Tibial nerve (tissue), 3 donors: ENCODE measurements at regions not wholly inside any gene's neighbourhood (a gene's known extent, or its start where the extent isn't known, plus 50 kb on each side); places are given as distances from the start of the nearest gene placed in this dataset.
"Not testable (repeated sequence)": the region's sequence is repeated elsewhere in the genome, so short reads cannot be mapped to it uniquely, and the experiment has no call there.

Source experiments
- CTCF ChIP-seq, 5 experiments: fragments of 200-600 bp in 3 of 5; fragments of 450-650 bp in 2 of 5; sonication (generic) in 3 of 5; IDR thresholded peaks; one replicate each; pipeline ENCODE4 v1.5.1; 2016 to 2019; ENCODE audit warnings: antibody characterized with exemption in 5 of 5, mild to moderate bottlenecking in 3 of 5, moderate library complexity in 2 of 5
- POLR2A ChIP-seq, 2 donors: fragments of 450-650 bp; IDR thresholded peaks; one replicate each; pipeline ENCODE4 v1.6.1; 2017; ENCODE audit warnings: antibody characterized with exemption in 2 of 2, mild to moderate bottlenecking in 2 of 2, moderate library complexity in 2 of 2

GRCh38 chr17:26966625-26967179 is 327.2 kb upstream of the WSB1 start:
- not testable (repeated sequence) for TF ChIP-seq CTCF, POLR2A (IDR thresholded peaks at IDR 0.05)
